HEK293 (cell line): ENCODE measurements at regions not wholly inside any gene's neighbourhood (a gene's known extent, or its start where the extent isn't known, plus 50 kb on each side); places are given as distances from the start of the nearest gene placed in this dataset.

Experiments
- CTCF ChIA-PET: fragments of 350-600 bp; formaldehyde crosslinking; extraction: SDS; loops from one replicate; lab custom pipeline; 2021; ENCODE audit warnings: antibody characterized with exemption; lab: Yijun Ruan, JAX
- POLR2A ChIA-PET: fragments of 300-600 bp; formaldehyde crosslinking; extraction: SDS; loops from one replicate; lab custom pipeline; 2020; ENCODE audit warnings: antibody characterized with exemption, inconsistent platforms; lab: Yijun Ruan, JAX
- H3K27ac ChIP-seq: fragments of 200-500 bp; sonication (Bioruptor generic); 2 replicates; pipeline ENCODE4 v1.5.1; 2014; ENCODE audit warnings: low read depth, low read length, control low read depth, inconsistent platforms; ENCODE audit errors: extremely low read depth
- H3K36me3 ChIP-seq, 2 experiments: fragments of 200-500 bp in 1 of 2; sonication (Bioruptor generic) in 1 of 2; 1 replicate in 1 of 2; 2 replicates in 1 of 2; pipeline ENCODE4 v1.5.1; 2014 to 2017; ENCODE audit warnings: inconsistent platforms in 2 of 2, low read length in 2 of 2; ENCODE audit not compliant: control insufficient read depth in 2 of 2, insufficient read depth in 1 of 2
- H3K4me1 ChIP-seq: fragments of 200-500 bp; sonication (Bioruptor generic); 2 replicates; pipeline ENCODE4 v1.5.1; 2014; ENCODE audit warnings: mild to moderate bottlenecking, low read length, inconsistent platforms; ENCODE audit not compliant: control insufficient read depth, insufficient read depth
- H3K4me3 ChIP-seq: 2 replicates; pipeline ENCODE4 v1.5.1; 2011; ENCODE audit warnings: low read depth, mild to moderate bottlenecking, control low read depth, low read length, moderate library complexity
- H3K9me3 ChIP-seq: fragments of 200-500 bp; sonication (Bioruptor generic); 2 replicates; pipeline ENCODE4 v1.5.1; 2014; ENCODE audit warnings: low read depth, low read length, inconsistent platforms; ENCODE audit not compliant: control insufficient read depth, insufficient read depth
- GLIS1 ChIP-seq: fragments of 450-650 bp; formaldehyde crosslinking; IDR thresholded peaks from 2 replicates; pipeline ENCODE4 v1.5.1; 2016; ENCODE audit warnings: missing biosample characterization, missing genetic modification characterization
- GLIS2 ChIP-seq: fragments of 450-650 bp; formaldehyde crosslinking; IDR thresholded peaks from 2 replicates; pipeline ENCODE4 v1.5.1; 2016; ENCODE audit warnings: missing biosample characterization, missing genetic modification characterization
- IKZF3 ChIP-seq: fragments of 450-650 bp; IDR thresholded peaks from 2 replicates; pipeline ENCODE4 v1.5.0; 2018; ENCODE audit warnings: missing biosample characterization, mild to moderate bottlenecking, missing genetic modification characterization, moderate library complexity
- KLF1 ChIP-seq: fragments of 450-650 bp; formaldehyde crosslinking; IDR thresholded peaks from 2 replicates; pipeline ENCODE4 v1.5.1; 2016; ENCODE audit warnings: missing biosample characterization, missing genetic modification characterization
- SCRT1 ChIP-seq: fragments of 450-650 bp; formaldehyde crosslinking; IDR thresholded peaks from 2 replicates; pipeline ENCODE4 v1.5.1; 2016; ENCODE audit warnings: missing biosample characterization, missing genetic modification characterization, borderline replicate concordance
- SCRT2 ChIP-seq: fragments of 450-650 bp; formaldehyde crosslinking; IDR thresholded peaks from 2 replicates; pipeline ENCODE4 v1.5.1; 2016; ENCODE audit warnings: missing biosample characterization, missing genetic modification characterization
- ZBTB6 ChIP-seq: fragments of 450-650 bp; formaldehyde crosslinking; IDR thresholded peaks from 2 replicates; pipeline ENCODE4 v1.5.1; 2017; ENCODE audit warnings: missing biosample characterization, missing genetic modification characterization
- ZIC2 ChIP-seq: fragments of 450-650 bp; formaldehyde crosslinking; IDR thresholded peaks from 2 replicates; pipeline ENCODE4 v1.5.1; 2016; ENCODE audit warnings: missing biosample characterization, missing genetic modification characterization
- ZNF211 ChIP-seq: fragments of 450-650 bp; formaldehyde crosslinking; IDR thresholded peaks from 2 replicates; pipeline ENCODE4 v1.5.1; 2016; ENCODE audit warnings: low read depth, missing biosample characterization, missing genetic modification characterization
- ZNF214 ChIP-seq: fragments of 450-650 bp; formaldehyde crosslinking; IDR thresholded peaks from 2 replicates; pipeline ENCODE4 v1.5.1; 2017; ENCODE audit warnings: missing biosample characterization, mild to moderate bottlenecking, missing genetic modification characterization, borderline replicate concordance
- ZNF24 ChIP-seq: fragments of 450-650 bp; formaldehyde crosslinking; IDR thresholded peaks from 2 replicates; pipeline ENCODE4 v1.5.1; 2016; ENCODE audit warnings: missing biosample characterization, missing genetic modification characterization
- ZNF416 ChIP-seq: fragments of 450-650 bp; formaldehyde crosslinking; IDR thresholded peaks from 2 replicates; pipeline ENCODE4 v1.5.1; 2016; ENCODE audit warnings: missing biosample characterization, missing genetic modification characterization
- ZNF433 ChIP-seq: fragments of 450-650 bp; formaldehyde crosslinking; IDR thresholded peaks from 2 replicates; pipeline ENCODE4 v1.5.1; 2016; ENCODE audit warnings: missing biosample characterization, missing genetic modification characterization, low read depth
- ZNF473 ChIP-seq: fragments of 450-650 bp; formaldehyde crosslinking; IDR thresholded peaks from 2 replicates; pipeline ENCODE4 v1.5.1; 2017; ENCODE audit warnings: missing biosample characterization, missing genetic modification characterization
- ZNF549 ChIP-seq: fragments of 450-650 bp; IDR thresholded peaks from 2 replicates; pipeline ENCODE4 v1.5.1; 2018; ENCODE audit warnings: missing biosample characterization, missing genetic modification characterization, mild to moderate bottlenecking, inconsistent platforms, moderate library complexity
- ZNF561 ChIP-seq: fragments of 450-650 bp; IDR thresholded peaks from 2 replicates; pipeline ENCODE4 v1.5.1; 2018; ENCODE audit warnings: missing biosample characterization, missing genetic modification characterization, borderline replicate concordance
- TF ChIP-seq, protein P1 (sequence below): fragments of 450-650 bp; formaldehyde crosslinking; IDR thresholded peaks from 2 replicates; pipeline ENCODE4 v1.5.1; 2017; ENCODE audit warnings: missing biosample characterization, missing genetic modification characterization
- TF ChIP-seq, protein P2 (sequence below): IDR thresholded peaks from 2 replicates; pipeline ENCODE4 v1.6.1; 2011; ENCODE audit warnings: mild to moderate bottlenecking, low read depth, low read length, borderline replicate concordance

GRCh38 chr16:85384833-85385462, 228.2 kb upstream of the GSE1 start:
- H3K4me3 ChIP-seq: no peak overlapping the region
- no peaks in the 10 kb centered on the region for H3K9me3 ChIP-seq
- peaks cover 0 to 5% of the 10 kb centered on the region in 2 experiments; a peak in 1 of 3 replicates for H3K36me3 ChIP-seq
- POLR2A ChIA-PET: no interaction called here
- TF ChIP-seq SCRT1 (tag by site-specific recombination) (0 out of 2 replicates have a peak, but pooled peaks have one; percentile 55), SCRT2 (tag by site-specific recombination) (peak; percentile 93), KLF1 (tag by site-specific recombination) (peak; percentile 79), ZNF214 (tag by site-specific recombination) (no peak), ZBTB6 (peak; percentile 4; the same call in 1 of the 2 replicates), ZNF473 (tag by site-specific recombination) (no peak), ZIC2 (tag by site-specific recombination) (peak; percentile 74), GLIS1 (tag by site-specific recombination) (peak; percentile 21; the same call in 1 of the 2 replicates)
- H3K27ac ChIP-seq: no peak overlapping the region
- CTCF ChIA-PET: no interaction called here
- no peaks in the 10 kb centered on the region for H3K4me1 ChIP-seq

DNA sequence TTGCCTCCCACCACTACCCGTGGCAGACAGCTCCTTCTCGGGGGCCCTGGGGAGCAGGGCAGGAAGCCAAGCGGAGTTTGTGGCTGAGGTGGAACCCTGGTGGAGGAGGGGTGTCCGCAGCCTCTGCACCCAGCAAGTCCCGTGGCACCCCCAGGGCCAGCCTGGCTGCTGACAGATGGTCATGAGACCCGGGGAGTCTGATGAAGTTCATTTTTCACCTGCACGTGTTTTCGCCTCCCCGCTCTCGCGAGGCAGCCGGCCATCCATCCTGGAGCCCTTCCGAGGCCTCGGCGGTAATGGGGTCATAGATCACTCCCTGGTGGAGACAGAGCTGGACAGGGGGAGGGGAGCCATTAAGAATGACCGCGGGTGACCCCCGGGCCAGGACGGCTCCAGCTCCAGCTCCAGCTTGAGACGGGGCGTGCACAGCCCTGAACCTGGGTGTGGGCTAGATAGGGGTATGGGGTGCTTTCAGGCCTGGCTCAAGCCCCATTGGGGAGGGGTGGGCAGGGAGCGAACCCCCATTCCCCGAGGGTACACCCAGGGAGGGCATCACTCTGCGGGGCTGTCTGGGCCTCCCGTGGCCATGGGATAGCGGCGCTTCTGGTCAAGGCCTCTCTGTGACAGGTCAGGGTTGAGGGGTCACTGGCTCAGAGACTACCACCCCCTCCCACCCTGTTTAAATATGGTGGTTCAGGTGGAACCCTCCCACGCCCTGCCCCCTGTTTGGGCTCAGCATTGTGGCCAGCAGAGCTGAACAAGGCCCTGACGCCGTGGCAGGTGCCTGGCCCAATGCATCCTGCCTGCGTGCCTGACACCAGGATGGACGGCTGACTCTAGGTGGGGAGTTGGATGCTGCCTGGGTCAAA, 227.4 kb upstream of the GSE1 start:
- TF ChIP-seq GLIS2 (tag by site-specific recombination) (no peak), ZNF473 (tag by site-specific recombination) (no peak), ZNF549 (tag by site-specific recombination) (no peak), ZNF211 (tag by site-specific recombination) (no peak), ZNF416 (tag by site-specific recombination) (no peak), ZNF561 (tag by site-specific recombination) (no peak), ZNF433 (no peak), ZNF24 (tag by site-specific recombination) (no peak), IKZF3 (no peak)
- TF ChIP-seq, protein P1, sequence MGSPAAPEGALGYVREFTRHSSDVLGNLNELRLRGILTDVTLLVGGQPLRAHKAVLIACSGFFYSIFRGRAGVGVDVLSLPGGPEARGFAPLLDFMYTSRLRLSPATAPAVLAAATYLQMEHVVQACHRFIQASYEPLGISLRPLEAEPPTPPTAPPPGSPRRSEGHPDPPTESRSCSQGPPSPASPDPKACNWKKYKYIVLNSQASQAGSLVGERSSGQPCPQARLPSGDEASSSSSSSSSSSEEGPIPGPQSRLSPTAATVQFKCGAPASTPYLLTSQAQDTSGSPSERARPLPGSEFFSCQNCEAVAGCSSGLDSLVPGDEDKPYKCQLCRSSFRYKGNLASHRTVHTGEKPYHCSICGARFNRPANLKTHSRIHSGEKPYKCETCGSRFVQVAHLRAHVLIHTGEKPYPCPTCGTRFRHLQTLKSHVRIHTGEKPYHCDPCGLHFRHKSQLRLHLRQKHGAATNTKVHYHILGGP (tag by site-specific recombination): no peak
- TF ChIP-seq, protein P2, sequence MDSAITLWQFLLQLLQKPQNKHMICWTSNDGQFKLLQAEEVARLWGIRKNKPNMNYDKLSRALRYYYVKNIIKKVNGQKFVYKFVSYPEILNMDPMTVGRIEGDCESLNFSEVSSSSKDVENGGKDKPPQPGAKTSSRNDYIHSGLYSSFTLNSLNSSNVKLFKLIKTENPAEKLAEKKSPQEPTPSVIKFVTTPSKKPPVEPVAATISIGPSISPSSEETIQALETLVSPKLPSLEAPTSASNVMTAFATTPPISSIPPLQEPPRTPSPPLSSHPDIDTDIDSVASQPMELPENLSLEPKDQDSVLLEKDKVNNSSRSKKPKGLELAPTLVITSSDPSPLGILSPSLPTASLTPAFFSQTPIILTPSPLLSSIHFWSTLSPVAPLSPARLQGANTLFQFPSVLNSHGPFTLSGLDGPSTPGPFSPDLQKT: no peak
- ChIA-PET POLR2A (no interaction called here), CTCF (interaction anchor here (0.8 kb wide), 1 partner anchor 38 kb away, joined by 3 read pairs; no protein-coding TSS in a partner anchor)
- H3K9me3 ChIP-seq: no peaks in the 10 kb centered on the region
- H3K27ac ChIP-seq: no peak overlapping the region
- peaks cover 0 to 5% of the 10 kb centered on the region in 2 experiments; a peak in 1 of 3 replicates for H3K36me3 ChIP-seq
- H3K4me3 ChIP-seq: no peak overlapping the region
- 0 out of 2 replicates have a peak, but pooled peaks cover 3% of the 10 kb centered on the region for H3K4me1 ChIP-seq
